HEK293 (cell line): ENCODE measurements at regions not wholly inside any gene's neighbourhood (a gene's known extent, or its start where the extent isn't known, plus 50 kb on each side); places are given as distances from the start of the nearest gene placed in this dataset.

ENCODE experiments used
- CTCF ChIA-PET: fragments of 350-600 bp; formaldehyde crosslinking; extraction: SDS; loops from one replicate; lab custom pipeline; 2021; ENCODE audit warnings: antibody characterized with exemption; lab: Yijun Ruan, JAX
- POLR2A ChIA-PET: fragments of 300-600 bp; formaldehyde crosslinking; extraction: SDS; loops from one replicate; lab custom pipeline; 2020; ENCODE audit warnings: antibody characterized with exemption, inconsistent platforms; lab: Yijun Ruan, JAX
- H3K27ac ChIP-seq: fragments of 200-500 bp; sonication (Bioruptor generic); 2 replicates; pipeline ENCODE4 v1.5.1; 2014; ENCODE audit warnings: low read depth, low read length, control low read depth, inconsistent platforms; ENCODE audit errors: extremely low read depth
- H3K36me3 ChIP-seq, 2 experiments: fragments of 200-500 bp in 1 of 2; sonication (Bioruptor generic) in 1 of 2; 1 replicate in 1 of 2; 2 replicates in 1 of 2; pipeline ENCODE4 v1.5.1; 2014 to 2017; ENCODE audit warnings: inconsistent platforms in 2 of 2, low read length in 2 of 2; ENCODE audit not compliant: control insufficient read depth in 2 of 2, insufficient read depth in 1 of 2
- H3K4me1 ChIP-seq: fragments of 200-500 bp; sonication (Bioruptor generic); 2 replicates; pipeline ENCODE4 v1.5.1; 2014; ENCODE audit warnings: mild to moderate bottlenecking, low read length, inconsistent platforms; ENCODE audit not compliant: control insufficient read depth, insufficient read depth
- H3K4me3 ChIP-seq: 2 replicates; pipeline ENCODE4 v1.5.1; 2011; ENCODE audit warnings: low read depth, mild to moderate bottlenecking, control low read depth, low read length, moderate library complexity
- H3K9me3 ChIP-seq: fragments of 200-500 bp; sonication (Bioruptor generic); 2 replicates; pipeline ENCODE4 v1.5.1; 2014; ENCODE audit warnings: low read depth, low read length, inconsistent platforms; ENCODE audit not compliant: control insufficient read depth, insufficient read depth
- GFI1B ChIP-seq: fragments of 450-650 bp; formaldehyde crosslinking; IDR thresholded peaks from 2 replicates; pipeline ENCODE4 v1.5.1; 2016; ENCODE audit warnings: missing biosample characterization, missing genetic modification characterization
- GLI2 ChIP-seq: fragments of 450-650 bp; formaldehyde crosslinking; IDR thresholded peaks from 2 replicates; pipeline ENCODE4; 2017; ENCODE audit warnings: missing biosample characterization, missing genetic modification characterization, low read depth, borderline replicate concordance
- GLI4 ChIP-seq: fragments of 450-650 bp; formaldehyde crosslinking; IDR thresholded peaks from 2 replicates; pipeline ENCODE4 v1.5.1; 2016; ENCODE audit warnings: missing biosample characterization, missing genetic modification characterization
- GLIS2 ChIP-seq: fragments of 450-650 bp; formaldehyde crosslinking; IDR thresholded peaks from 2 replicates; pipeline ENCODE4 v1.5.1; 2016; ENCODE audit warnings: missing biosample characterization, missing genetic modification characterization
- HOXC10 ChIP-seq: sonication (generic); formaldehyde crosslinking; IDR thresholded peaks from 2 replicates; pipeline ENCODE4 v1.8.1; 2023; ENCODE audit warnings: mild to moderate bottlenecking, missing genetic modification reagents
- MZF1 ChIP-seq: fragments of 450-650 bp; formaldehyde crosslinking; IDR thresholded peaks from 2 replicates; pipeline ENCODE4 v1.5.1; 2017; ENCODE audit warnings: missing biosample characterization, missing genetic modification characterization, borderline replicate concordance
- OSR2 ChIP-seq: fragments of 450-650 bp; formaldehyde crosslinking; IDR thresholded peaks from 2 replicates; pipeline ENCODE4 v1.5.1; 2016; ENCODE audit warnings: missing biosample characterization, missing genetic modification characterization
- SCRT1 ChIP-seq: fragments of 450-650 bp; formaldehyde crosslinking; IDR thresholded peaks from 2 replicates; pipeline ENCODE4 v1.5.1; 2016; ENCODE audit warnings: missing biosample characterization, missing genetic modification characterization, borderline replicate concordance
- SCRT2 ChIP-seq: fragments of 450-650 bp; formaldehyde crosslinking; IDR thresholded peaks from 2 replicates; pipeline ENCODE4 v1.5.1; 2016; ENCODE audit warnings: missing biosample characterization, missing genetic modification characterization
- SETDB1 ChIP-seq: IDR thresholded peaks from one replicate; pipeline ENCODE4 v1.6.1; 2017; ENCODE audit warnings: mild to moderate bottlenecking, low read length, moderate library complexity, mixed read lengths; ENCODE audit not compliant: insufficient read length
- ZFP41 ChIP-seq: fragments of 450-650 bp; formaldehyde crosslinking; IDR thresholded peaks from 2 replicates; pipeline ENCODE4 v1.5.1; 2016; ENCODE audit warnings: missing biosample characterization, missing genetic modification characterization, borderline replicate concordance
- ZIC2 ChIP-seq: fragments of 450-650 bp; formaldehyde crosslinking; IDR thresholded peaks from 2 replicates; pipeline ENCODE4 v1.5.1; 2016; ENCODE audit warnings: missing biosample characterization, missing genetic modification characterization
- ZNF114 ChIP-seq: fragments of 450-650 bp; formaldehyde crosslinking; IDR thresholded peaks from 2 replicates; pipeline ENCODE4 v1.5.0; 2017; ENCODE audit warnings: missing biosample characterization, missing genetic modification characterization
- ZNF140 ChIP-seq: fragments of 450-650 bp; formaldehyde crosslinking; IDR thresholded peaks from 2 replicates; pipeline ENCODE4 v1.5.1; 2016; ENCODE audit warnings: missing biosample characterization, missing genetic modification characterization
- ZNF202 ChIP-seq: fragments of 450-650 bp; formaldehyde crosslinking; IDR thresholded peaks from 2 replicates; pipeline ENCODE4 v1.5.1; 2016; ENCODE audit warnings: missing biosample characterization, missing genetic modification characterization, borderline replicate concordance
- ZNF214 ChIP-seq: fragments of 450-650 bp; formaldehyde crosslinking; IDR thresholded peaks from 2 replicates; pipeline ENCODE4 v1.5.1; 2017; ENCODE audit warnings: missing biosample characterization, mild to moderate bottlenecking, missing genetic modification characterization, borderline replicate concordance
- ZNF324 ChIP-seq: fragments of 450-650 bp; formaldehyde crosslinking; IDR thresholded peaks from 2 replicates; pipeline ENCODE4 v1.5.1; 2016; ENCODE audit warnings: missing biosample characterization, missing genetic modification characterization
- ZNF394 ChIP-seq: fragments of 450-650 bp; formaldehyde crosslinking; IDR thresholded peaks from 2 replicates; pipeline ENCODE4 v1.5.1; 2016; ENCODE audit warnings: missing biosample characterization, missing genetic modification characterization, mild to moderate bottlenecking, moderate library complexity, borderline replicate concordance
- ZNF530 ChIP-seq: fragments of 450-650 bp; formaldehyde crosslinking; IDR thresholded peaks from 2 replicates; pipeline ENCODE4 v1.5.1; 2016; ENCODE audit warnings: low read depth, missing biosample characterization, missing genetic modification characterization
- ZNF621 ChIP-seq: fragments of 450-650 bp; formaldehyde crosslinking; IDR thresholded peaks from 2 replicates; pipeline ENCODE4 v1.5.1; 2017; ENCODE audit warnings: missing biosample characterization, missing genetic modification characterization
- ZNF624 ChIP-seq: fragments of 450-650 bp; formaldehyde crosslinking; IDR thresholded peaks from 2 replicates; pipeline ENCODE4 v1.5.1; 2017; ENCODE audit warnings: missing biosample characterization, missing genetic modification characterization
- ZNF76 ChIP-seq: fragments of 450-650 bp; formaldehyde crosslinking; IDR thresholded peaks from 2 replicates; pipeline ENCODE4; 2016; ENCODE audit warnings: low read depth, missing biosample characterization, missing genetic modification characterization, borderline replicate concordance
- ZNF776 ChIP-seq: fragments of 450-650 bp; formaldehyde crosslinking; IDR thresholded peaks from 2 replicates; pipeline ENCODE4 v1.5.0; 2017; ENCODE audit warnings: missing biosample characterization, missing genetic modification characterization, borderline replicate concordance
- ZNF843 ChIP-seq: fragments of 450-650 bp; formaldehyde crosslinking; IDR thresholded peaks from 2 replicates; pipeline ENCODE4 v1.5.1; 2016; ENCODE audit warnings: missing biosample characterization, missing genetic modification characterization
- TF ChIP-seq, protein P1 (sequence below): fragments of 450-650 bp; formaldehyde crosslinking; IDR thresholded peaks from 2 replicates; pipeline ENCODE4 v1.5.1; 2016; ENCODE audit warnings: missing biosample characterization, missing genetic modification characterization
- TF ChIP-seq, protein P2 (sequence below): fragments of 450-650 bp; formaldehyde crosslinking; IDR thresholded peaks from 2 replicates; pipeline ENCODE4 v1.5.1; 2016; ENCODE audit warnings: missing biosample characterization, missing genetic modification characterization
- TF ChIP-seq, protein P3 (sequence below): fragments of 450-650 bp; formaldehyde crosslinking; IDR thresholded peaks from 2 replicates; pipeline ENCODE4 v1.5.1; 2016; ENCODE audit warnings: missing biosample characterization, missing genetic modification characterization, borderline replicate concordance
- TF ChIP-seq, protein P4 (sequence below): IDR thresholded peaks from 2 replicates; pipeline ENCODE4 v1.6.1; 2011; ENCODE audit warnings: mild to moderate bottlenecking, low read depth, low read length, borderline replicate concordance

DNA sequence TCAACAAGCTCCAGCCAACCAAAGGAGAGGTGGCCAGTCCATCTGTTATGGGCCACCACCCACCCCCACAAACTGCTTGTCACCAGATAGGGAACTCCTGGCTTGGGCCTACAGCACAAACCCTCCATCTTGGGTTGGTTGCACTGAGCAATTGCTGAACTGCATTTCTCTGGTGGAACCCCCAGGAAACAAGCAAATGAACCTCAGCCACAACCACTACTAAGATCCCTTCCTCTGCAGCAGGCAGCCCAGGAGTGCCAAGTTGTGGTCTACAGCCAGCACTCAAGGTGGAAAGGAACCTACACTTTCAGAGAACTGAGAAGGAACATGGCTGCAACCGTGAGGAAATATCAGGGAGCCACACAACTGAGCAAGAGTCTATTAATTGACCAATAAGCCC lies 171.6 kb downstream of the TMEM200A start:
- H3K36me3 ChIP-seq = no peaks in the 10 kb centered on the region
- ChIA-PET POLR2A (no interaction called here), CTCF (interaction anchor here (0.6 kb wide), 1 partner anchor 296 kb away, joined by 3 read pairs; no protein-coding TSS in a partner anchor)
- TF ChIP-seq SCRT2 = no peak
- TF ChIP-seq ZNF114 = no peak
- no peak for TF ChIP-seq GLI2 (tag by site-specific recombination)
- no peak for TF ChIP-seq ZNF140 (tag by site-specific recombination)
- TF ChIP-seq MZF1 = no peak
- no peak for TF ChIP-seq ZNF624 (tag by site-specific recombination)
- no peak for TF ChIP-seq ZFP41 (tag by site-specific recombination)
- TF ChIP-seq GLIS2 (tag by site-specific recombination) = no peak
- no peak for TF ChIP-seq ZIC2
- TF ChIP-seq ZNF776 (tag by site-specific recombination) = no peak
- TF ChIP-seq ZNF530 = no peak
- no peak for TF ChIP-seq HOXC10 (CRISPR knock-in tag)
- TF ChIP-seq GFI1B (tag by site-specific recombination) = no peak
- TF ChIP-seq, protein P1, sequence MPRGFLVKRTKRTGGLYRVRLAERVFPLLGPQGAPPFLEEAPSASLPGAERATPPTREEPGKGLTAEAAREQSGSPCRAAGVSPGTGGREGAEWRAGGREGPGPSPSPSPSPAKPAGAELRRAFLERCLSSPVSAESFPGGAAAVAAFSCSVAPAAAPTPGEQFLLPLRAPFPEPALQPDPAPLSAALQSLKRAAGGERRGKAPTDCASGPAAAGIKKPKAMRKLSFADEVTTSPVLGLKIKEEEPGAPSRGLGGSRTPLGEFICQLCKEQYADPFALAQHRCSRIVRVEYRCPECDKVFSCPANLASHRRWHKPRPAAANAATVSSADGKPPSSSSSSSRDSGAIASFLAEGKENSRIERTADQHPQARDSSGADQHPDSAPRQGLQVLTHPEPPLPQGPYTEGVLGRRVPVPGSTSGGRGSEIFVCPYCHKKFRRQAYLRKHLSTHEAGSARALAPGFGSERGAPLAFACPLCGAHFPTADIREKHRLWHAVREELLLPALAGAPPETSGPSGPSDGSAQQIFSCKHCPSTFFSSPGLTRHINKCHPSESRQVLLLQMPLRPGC = no peak
- no peak for TF ChIP-seq OSR2 (tag by site-specific recombination)
- TF ChIP-seq, protein P2, sequence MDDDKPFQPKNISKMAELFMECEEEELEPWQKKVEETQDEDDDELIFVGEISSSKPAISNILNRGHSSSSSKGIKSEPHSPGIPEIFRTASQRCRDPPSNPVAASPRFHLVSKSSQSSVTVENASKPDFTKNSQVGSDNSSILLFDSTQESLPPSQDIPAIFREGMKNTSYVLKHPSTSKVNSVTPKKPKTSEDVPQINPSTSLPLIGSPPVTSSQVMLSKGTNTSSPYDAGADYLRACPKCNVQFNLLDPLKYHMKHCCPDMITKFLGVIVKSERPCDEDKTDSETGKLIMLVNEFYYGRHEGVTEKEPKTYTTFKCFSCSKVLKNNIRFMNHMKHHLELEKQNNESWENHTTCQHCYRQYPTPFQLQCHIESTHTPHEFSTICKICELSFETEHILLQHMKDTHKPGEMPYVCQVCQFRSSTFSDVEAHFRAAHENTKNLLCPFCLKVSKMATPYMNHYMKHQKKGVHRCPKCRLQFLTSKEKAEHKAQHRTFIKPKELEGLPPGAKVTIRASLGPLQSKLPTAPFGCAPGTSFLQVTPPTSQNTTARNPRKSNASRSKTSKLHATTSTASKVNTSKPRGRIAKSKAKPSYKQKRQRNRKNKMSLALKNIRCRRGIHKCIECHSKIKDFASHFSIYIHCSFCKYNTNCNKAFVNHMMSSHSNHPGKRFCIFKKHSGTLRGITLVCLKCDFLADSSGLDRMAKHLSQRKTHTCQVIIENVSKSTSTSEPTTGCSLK (tag by site-specific recombination) = no peak
- no peak for TF ChIP-seq ZNF324 (tag by site-specific recombination)
- no peak for TF ChIP-seq ZNF76 (tag by site-specific recombination)
- no peak for TF ChIP-seq ZNF214 (tag by site-specific recombination)
- TF ChIP-seq ZNF621 = no peak
- no peak overlapping the region for H3K27ac ChIP-seq
- no peaks in the 10 kb centered on the region; the same call in 1 of the 2 replicates for H3K9me3 ChIP-seq
- no peaks in the 10 kb centered on the region for H3K4me1 ChIP-seq
- H3K4me3 ChIP-seq = no peak overlapping the region

DNA sequence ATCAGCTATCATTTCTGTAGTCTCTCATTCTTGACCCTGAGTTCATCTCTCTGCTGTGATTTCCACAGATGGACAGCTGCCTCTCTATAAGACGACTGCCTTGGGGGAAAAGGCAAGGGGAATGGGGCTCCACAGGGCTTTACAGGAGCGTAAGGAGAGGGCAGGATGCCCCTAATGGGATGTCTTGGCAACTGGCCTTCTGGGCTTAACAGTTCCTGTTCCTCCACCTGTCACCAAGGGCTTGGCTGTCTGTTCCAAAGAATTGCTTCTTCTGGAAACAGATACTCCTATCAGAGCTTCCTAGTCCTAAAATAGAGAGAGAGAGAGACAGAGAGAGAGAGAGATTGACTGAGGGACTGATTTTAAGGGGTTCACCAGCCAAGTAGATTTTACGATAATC lies 181.9 kb downstream of the TMEM200A start:
- H3K9me3 ChIP-seq = no peaks in the 10 kb centered on the region
- ChIA-PET POLR2A (no interaction called here), CTCF (no interaction called here)
- H3K36me3 ChIP-seq = no peaks in the 10 kb centered on the region
- H3K27ac ChIP-seq = no peak overlapping the region
- no peak overlapping the region for H3K4me3 ChIP-seq
- H3K4me1 ChIP-seq = no peaks in the 10 kb centered on the region
- TF ChIP-seq ZNF843 (tag by site-specific recombination) = no peak
- no peak for TF ChIP-seq SCRT1
- TF ChIP-seq ZNF394 (tag by site-specific recombination) = no peak
- TF ChIP-seq ZNF202 (tag by site-specific recombination) = no peak
- TF ChIP-seq, protein P3, sequence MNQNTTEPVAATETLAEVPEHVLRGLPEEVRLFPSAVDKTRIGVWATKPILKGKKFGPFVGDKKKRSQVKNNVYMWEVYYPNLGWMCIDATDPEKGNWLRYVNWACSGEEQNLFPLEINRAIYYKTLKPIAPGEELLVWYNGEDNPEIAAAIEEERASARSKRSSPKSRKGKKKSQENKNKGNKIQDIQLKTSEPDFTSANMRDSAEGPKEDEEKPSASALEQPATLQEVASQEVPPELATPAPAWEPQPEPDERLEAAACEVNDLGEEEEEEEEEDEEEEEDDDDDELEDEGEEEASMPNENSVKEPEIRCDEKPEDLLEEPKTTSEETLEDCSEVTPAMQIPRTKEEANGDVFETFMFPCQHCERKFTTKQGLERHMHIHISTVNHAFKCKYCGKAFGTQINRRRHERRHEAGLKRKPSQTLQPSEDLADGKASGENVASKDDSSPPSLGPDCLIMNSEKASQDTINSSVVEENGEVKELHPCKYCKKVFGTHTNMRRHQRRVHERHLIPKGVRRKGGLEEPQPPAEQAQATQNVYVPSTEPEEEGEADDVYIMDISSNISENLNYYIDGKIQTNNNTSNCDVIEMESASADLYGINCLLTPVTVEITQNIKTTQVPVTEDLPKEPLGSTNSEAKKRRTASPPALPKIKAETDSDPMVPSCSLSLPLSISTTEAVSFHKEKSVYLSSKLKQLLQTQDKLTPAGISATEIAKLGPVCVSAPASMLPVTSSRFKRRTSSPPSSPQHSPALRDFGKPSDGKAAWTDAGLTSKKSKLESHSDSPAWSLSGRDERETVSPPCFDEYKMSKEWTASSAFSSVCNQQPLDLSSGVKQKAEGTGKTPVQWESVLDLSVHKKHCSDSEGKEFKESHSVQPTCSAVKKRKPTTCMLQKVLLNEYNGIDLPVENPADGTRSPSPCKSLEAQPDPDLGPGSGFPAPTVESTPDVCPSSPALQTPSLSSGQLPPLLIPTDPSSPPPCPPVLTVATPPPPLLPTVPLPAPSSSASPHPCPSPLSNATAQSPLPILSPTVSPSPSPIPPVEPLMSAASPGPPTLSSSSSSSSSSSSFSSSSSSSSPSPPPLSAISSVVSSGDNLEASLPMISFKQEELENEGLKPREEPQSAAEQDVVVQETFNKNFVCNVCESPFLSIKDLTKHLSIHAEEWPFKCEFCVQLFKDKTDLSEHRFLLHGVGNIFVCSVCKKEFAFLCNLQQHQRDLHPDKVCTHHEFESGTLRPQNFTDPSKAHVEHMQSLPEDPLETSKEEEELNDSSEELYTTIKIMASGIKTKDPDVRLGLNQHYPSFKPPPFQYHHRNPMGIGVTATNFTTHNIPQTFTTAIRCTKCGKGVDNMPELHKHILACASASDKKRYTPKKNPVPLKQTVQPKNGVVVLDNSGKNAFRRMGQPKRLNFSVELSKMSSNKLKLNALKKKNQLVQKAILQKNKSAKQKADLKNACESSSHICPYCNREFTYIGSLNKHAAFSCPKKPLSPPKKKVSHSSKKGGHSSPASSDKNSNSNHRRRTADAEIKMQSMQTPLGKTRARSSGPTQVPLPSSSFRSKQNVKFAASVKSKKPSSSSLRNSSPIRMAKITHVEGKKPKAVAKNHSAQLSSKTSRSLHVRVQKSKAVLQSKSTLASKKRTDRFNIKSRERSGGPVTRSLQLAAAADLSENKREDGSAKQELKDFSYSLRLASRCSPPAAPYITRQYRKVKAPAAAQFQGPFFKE (tag by site-specific recombination) = no peak
- no peak for TF ChIP-seq SETDB1
- no peak for TF ChIP-seq GLI4 (tag by site-specific recombination)
- TF ChIP-seq, protein P4, sequence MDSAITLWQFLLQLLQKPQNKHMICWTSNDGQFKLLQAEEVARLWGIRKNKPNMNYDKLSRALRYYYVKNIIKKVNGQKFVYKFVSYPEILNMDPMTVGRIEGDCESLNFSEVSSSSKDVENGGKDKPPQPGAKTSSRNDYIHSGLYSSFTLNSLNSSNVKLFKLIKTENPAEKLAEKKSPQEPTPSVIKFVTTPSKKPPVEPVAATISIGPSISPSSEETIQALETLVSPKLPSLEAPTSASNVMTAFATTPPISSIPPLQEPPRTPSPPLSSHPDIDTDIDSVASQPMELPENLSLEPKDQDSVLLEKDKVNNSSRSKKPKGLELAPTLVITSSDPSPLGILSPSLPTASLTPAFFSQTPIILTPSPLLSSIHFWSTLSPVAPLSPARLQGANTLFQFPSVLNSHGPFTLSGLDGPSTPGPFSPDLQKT = no peak
